ENCODE measurements at regions not wholly inside any gene's neighbourhood (a gene's known extent, or its start where the extent isn't known, plus 50 kb on each side); places are given as distances from the start of the nearest gene placed in this dataset.

- DNase-seq (ENCODE audit: extremely low read depth, low read depth) = no peak
- TF ChIP-seq CTCF (IDR thresholded peaks at IDR 0.05; ENCODE audit: low read depth, low read length) = no peak
Observed at GRCh38 chr2:22867973-22868372, 517.0 kb upstream of the KLHL29 start.

DNA sequence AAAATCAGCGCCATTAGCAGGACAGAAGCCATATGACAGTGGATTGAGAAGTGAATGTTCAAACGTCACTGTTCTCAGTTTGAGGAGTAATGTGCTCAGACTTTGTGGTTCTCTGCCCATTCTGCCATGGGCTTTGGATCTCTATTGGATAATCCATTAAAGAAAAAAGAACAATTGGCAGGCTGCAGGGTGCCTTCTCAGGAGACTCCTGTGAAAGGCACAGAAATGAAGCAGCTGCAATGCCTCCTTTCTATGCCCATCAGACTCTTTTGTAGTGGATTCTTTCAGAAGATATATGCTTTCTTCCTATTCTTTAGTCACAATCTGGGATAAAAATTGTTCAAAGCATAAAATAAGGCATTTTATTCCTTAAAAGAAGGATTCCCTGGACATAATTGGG is 506.9 kb upstream of the KLHL29 start:
- DNase-seq (ENCODE audit: extremely low read depth, low read depth) = no peak
- no peak for TF ChIP-seq CTCF (IDR thresholded peaks at IDR 0.05; ENCODE audit: low read depth, low read length)

- no peak for DNase-seq (ENCODE audit: extremely low read depth, low read depth)
- TF ChIP-seq CTCF (IDR thresholded peaks at IDR 0.05; ENCODE audit: low read depth, low read length) = no peak
Observed at GRCh38 chr2:22879009-22879863, 505.7 kb upstream of the KLHL29 start.

DNA sequence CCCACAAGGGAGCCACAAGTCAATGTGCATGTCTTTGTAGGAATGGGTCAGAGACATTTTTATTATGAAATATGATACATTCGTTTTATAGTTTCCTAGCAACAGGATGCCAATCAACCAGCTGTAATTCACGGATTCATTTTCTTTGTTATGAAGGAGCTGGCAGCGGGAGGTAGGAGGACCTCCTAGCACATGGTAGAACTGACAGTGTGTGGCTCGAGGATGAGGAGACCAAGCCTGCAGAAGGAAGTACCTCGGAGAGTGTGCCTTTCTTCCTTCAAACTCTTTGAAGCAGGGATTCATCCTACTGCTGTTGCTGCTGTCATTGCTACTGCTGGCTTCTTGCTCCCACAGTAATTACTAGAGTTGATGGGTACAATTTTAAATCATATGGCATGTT is 504.8 kb upstream of the KLHL29 start:
- DNase-seq (ENCODE audit: extremely low read depth, low read depth) = no peak

GRCh38 chr2:22882011-22882410 is 503.0 kb upstream of the KLHL29 start:
- no peak for TF ChIP-seq CTCF (IDR thresholded peaks at IDR 0.05; ENCODE audit: low read depth, low read length)
- DNase-seq (ENCODE audit: extremely low read depth, low read depth) = no peak

More for the DNA sequence above, 504.8 kb upstream of the KLHL29 start:
- TF ChIP-seq CTCF (IDR thresholded peaks at IDR 0.05; ENCODE audit: low read depth, low read length) = no peak

GRCh38 chr2:22882643-22883042 is 502.3 kb upstream of the KLHL29 start:
- no peak for DNase-seq (ENCODE audit: extremely low read depth, low read depth)
- TF ChIP-seq CTCF (IDR thresholded peaks at IDR 0.05; ENCODE audit: low read depth, low read length) = no peak

DNA sequence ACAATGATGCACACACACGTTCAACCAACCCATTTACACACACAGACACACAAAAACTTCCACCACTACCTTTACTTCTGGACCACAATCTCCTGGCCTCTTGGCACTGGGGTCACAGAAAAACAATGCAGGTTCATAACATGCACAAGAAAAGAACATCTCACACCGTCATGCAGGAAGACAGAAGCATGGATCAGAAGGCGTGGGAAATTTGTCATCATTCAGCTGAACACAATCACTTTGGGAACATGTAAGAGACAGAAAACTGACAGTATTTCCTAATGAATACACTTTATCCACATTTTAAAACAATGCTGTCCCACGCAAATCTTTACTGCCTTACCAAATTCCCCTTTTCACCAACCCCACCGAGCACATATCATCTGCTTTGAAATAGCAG is 501.9 kb upstream of the KLHL29 start:
- TF ChIP-seq CTCF (IDR thresholded peaks at IDR 0.05; ENCODE audit: low read depth, low read length) = no peak
- no peak for DNase-seq (ENCODE audit: extremely low read depth, low read depth)
